ENCODE measurements at regions not wholly inside any gene's neighbourhood (a gene's known extent, or its start where the extent isn't known, plus 50 kb on each side); places are given as distances from the start of the nearest gene placed in this dataset.

GRCh38 chr2:217154923-217155322 lies 295.1 kb upstream of the TNP1 start:
- CTCF ChIA-PET (ENCODE audit: unreplicated experiment): no interaction called here
- POLR2A ChIA-PET: no interaction called here
- Histone ChIP-seq H3K27ac (ENCODE audit: low read depth, low read length, poor library complexity, severe bottlenecking) (no peak overlapping the region), H3K9me2 (ENCODE audit: insufficient read depth, low read length) (no peaks in the 10 kb centered on the region), H3K36me3 (ENCODE audit: insufficient read depth, low read length) (no peaks in the 10 kb centered on the region), H3K4me1 (ENCODE audit: insufficient read depth, low read length, poor library complexity, severe bottlenecking) (no peaks in the 10 kb centered on the region), H3K4me2 (ENCODE audit: low read length) (no peak overlapping the region), H3K9me3 (ENCODE audit: low read length) (no peaks in the 10 kb centered on the region), H3K4me3 (ENCODE audit: low read depth, low read length, poor library complexity, severe bottlenecking) (no peak overlapping the region), H4K20me1 (ENCODE audit: insufficient read depth, low read length) (no peaks in the 10 kb centered on the region), H3K79me2 (ENCODE audit: insufficient read depth, low read depth, low read length) (no peaks in the 10 kb centered on the region), H2AFZ (ENCODE audit: low read length) (no peak overlapping the region)
- intact Hi-C loops (cut with micrococcal nuclease; ENCODE audit: unreplicated experiment): no loop called here
- DNase-seq (ENCODE audit: low spot score): no peak
- BruUV-seq (replicated peaks): no TSS peak
- TF ChIP-seq EZH2phosphoT487 (IDR thresholded peaks at IDR 0.05; ENCODE audit: borderline replicate concordance, low read depth, low read length): no peak
- TF ChIP-seq, protein P1, sequence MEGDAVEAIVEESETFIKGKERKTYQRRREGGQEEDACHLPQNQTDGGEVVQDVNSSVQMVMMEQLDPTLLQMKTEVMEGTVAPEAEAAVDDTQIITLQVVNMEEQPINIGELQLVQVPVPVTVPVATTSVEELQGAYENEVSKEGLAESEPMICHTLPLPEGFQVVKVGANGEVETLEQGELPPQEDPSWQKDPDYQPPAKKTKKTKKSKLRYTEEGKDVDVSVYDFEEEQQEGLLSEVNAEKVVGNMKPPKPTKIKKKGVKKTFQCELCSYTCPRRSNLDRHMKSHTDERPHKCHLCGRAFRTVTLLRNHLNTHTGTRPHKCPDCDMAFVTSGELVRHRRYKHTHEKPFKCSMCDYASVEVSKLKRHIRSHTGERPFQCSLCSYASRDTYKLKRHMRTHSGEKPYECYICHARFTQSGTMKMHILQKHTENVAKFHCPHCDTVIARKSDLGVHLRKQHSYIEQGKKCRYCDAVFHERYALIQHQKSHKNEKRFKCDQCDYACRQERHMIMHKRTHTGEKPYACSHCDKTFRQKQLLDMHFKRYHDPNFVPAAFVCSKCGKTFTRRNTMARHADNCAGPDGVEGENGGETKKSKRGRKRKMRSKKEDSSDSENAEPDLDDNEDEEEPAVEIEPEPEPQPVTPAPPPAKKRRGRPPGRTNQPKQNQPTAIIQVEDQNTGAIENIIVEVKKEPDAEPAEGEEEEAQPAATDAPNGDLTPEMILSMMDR (conservative IDR thresholded peaks at IDR 0.05; ENCODE audit: low read length): no peak

DNA sequence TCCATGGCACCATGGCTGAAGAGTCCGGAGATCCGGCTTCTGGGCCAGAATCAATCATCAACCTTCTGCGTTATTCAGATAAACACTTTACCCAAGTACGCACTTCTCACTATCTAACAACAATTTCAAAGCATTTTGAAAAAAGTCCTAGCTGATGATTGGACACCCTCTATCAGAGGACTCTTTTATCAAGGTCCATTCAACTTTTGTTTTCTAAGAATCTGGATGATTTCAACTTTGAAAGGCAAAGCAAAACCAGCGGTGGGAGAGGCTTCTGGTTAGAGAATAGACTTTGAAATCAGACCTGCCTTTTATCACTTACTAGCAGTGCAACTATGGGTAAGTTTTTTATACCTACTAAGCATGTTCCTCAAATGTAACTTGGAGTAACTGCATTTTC lies 293.6 kb upstream of the TNP1 start:
- no peak for TF ChIP-seq EZH2phosphoT487 (IDR thresholded peaks at IDR 0.05; ENCODE audit: borderline replicate concordance, low read depth, low read length)
- TF ChIP-seq, protein P1 (conservative IDR thresholded peaks at IDR 0.05; ENCODE audit: low read length): no peak
- Histone ChIP-seq H3K4me3 (ENCODE audit: low read depth, low read length, poor library complexity, severe bottlenecking) (no peak overlapping the region), H3K9me2 (ENCODE audit: insufficient read depth, low read length) (no peaks in the 10 kb centered on the region), H3K4me1 (ENCODE audit: insufficient read depth, low read length, poor library complexity, severe bottlenecking) (no peaks in the 10 kb centered on the region), H3K4me2 (ENCODE audit: low read length) (no peak overlapping the region), H3K36me3 (ENCODE audit: insufficient read depth, low read length) (no peaks in the 10 kb centered on the region), H2AFZ (ENCODE audit: low read length) (no peak overlapping the region), H3K9me3 (ENCODE audit: low read length) (no peaks in the 10 kb centered on the region), H3K27ac (ENCODE audit: low read depth, low read length, poor library complexity, severe bottlenecking) (no peak overlapping the region), H4K20me1 (ENCODE audit: insufficient read depth, low read length) (no peaks in the 10 kb centered on the region), H3K79me2 (ENCODE audit: insufficient read depth, low read depth, low read length) (no peaks in the 10 kb centered on the region)
- POLR2A ChIA-PET: interaction anchor here (0.7 kb wide), 1 partner anchor 13 kb away, joined by 3 read pairs; no protein-coding TSS in a partner anchor
- CTCF ChIA-PET (ENCODE audit: unreplicated experiment): no interaction called here
- intact Hi-C loops (cut with micrococcal nuclease; ENCODE audit: unreplicated experiment): no loop called here
- no peak for DNase-seq (ENCODE audit: low spot score)
- no TSS peak for BruUV-seq (replicated peaks)

- Histone ChIP-seq H3K4me2 (ENCODE audit: low read length) (no peak overlapping the region), H3K79me2 (ENCODE audit: insufficient read depth, low read depth, low read length) (no peaks in the 10 kb centered on the region), H3K4me1 (ENCODE audit: insufficient read depth, low read length, poor library complexity, severe bottlenecking) (no peaks in the 10 kb centered on the region), H3K27ac (ENCODE audit: low read depth, low read length, poor library complexity, severe bottlenecking) (no peak overlapping the region), H3K9me2 (ENCODE audit: insufficient read depth, low read length) (no peaks in the 10 kb centered on the region), H3K9me3 (ENCODE audit: low read length) (no peaks in the 10 kb centered on the region), H2AFZ (ENCODE audit: low read length) (no peak overlapping the region), H3K36me3 (ENCODE audit: insufficient read depth, low read length) (no peaks in the 10 kb centered on the region), H4K20me1 (ENCODE audit: insufficient read depth, low read length) (no peaks in the 10 kb centered on the region), H3K4me3 (ENCODE audit: low read depth, low read length, poor library complexity, severe bottlenecking) (no peak overlapping the region)
- BruUV-seq (replicated peaks): no TSS peak
- intact Hi-C loops (cut with micrococcal nuclease; ENCODE audit: unreplicated experiment): no loop called here
- ChIA-PET CTCF (ENCODE audit: unreplicated experiment) (no interaction called here), POLR2A (no interaction called here)
- DNase-seq (ENCODE audit: low spot score): no peak
- TF ChIP-seq, protein P1 (conservative IDR thresholded peaks at IDR 0.05; ENCODE audit: low read length): no peak
- no peak for TF ChIP-seq EZH2phosphoT487 (IDR thresholded peaks at IDR 0.05; ENCODE audit: borderline replicate concordance, low read depth, low read length)
Measured at GRCh38 chr2:217152831-217153230, 293.0 kb upstream of the TNP1 start.
